Stimulated activated CD8-positive, alpha-beta memory T cell treated with anti-CD3 and anti-CD28 coated beads, Interleukin-12 subunit alpha, Interleukin-12 subunit beta, amount 100 ng/mL, for 24 hours (primary cell): ENCODE measurements at regions not wholly inside any gene's neighbourhood (a gene's known extent, or its start where the extent isn't known, plus 50 kb on each side); places are given as distances from the start of the nearest gene placed in this dataset.

Source experiments
- DNase-seq: peaks from one replicate; pipeline ENCODE4 v3.0.0-alpha.2; 2020; ENCODE audit errors: extremely low read depth

- DNase-seq, result no peak
Observed at GRCh38 chr9:89792189-89793123, 187.6 kb downstream of the GADD45G start.

GRCh38 chr9:89793124-89793495 lies 188.3 kb downstream of the GADD45G start:
- DNase-seq, result no peak

- no peak for DNase-seq
Observed at GRCh38 chr9:89793551-89793950, 188.7 kb downstream of the GADD45G start.

- DNase-seq, result no peak
Observed at GRCh38 chr9:89794918-89795317, 190.1 kb downstream of the GADD45G start.

- DNase-seq, result no peak
Observed at GRCh38 chr9:89795538-89796195, 190.9 kb downstream of the GADD45G start.

GRCh38 chr9:89796606-89797005 lies 191.8 kb downstream of the GADD45G start:
- DNase-seq, result no peak

- DNase-seq, result no peak
Observed at GRCh38 chr9:89797255-89797654, 192.4 kb downstream of the GADD45G start.

- DNase-seq, result no peak
Observed at GRCh38 chr9:89797937-89798455, 193.2 kb downstream of the GADD45G start.

GRCh38 chr9:89798547-89799120 lies 193.8 kb downstream of the GADD45G start:
- no peak for DNase-seq

GRCh38 chr9:89799221-89799620 lies 194.4 kb downstream of the GADD45G start:
- no peak for DNase-seq

GRCh38 chr9:89799766-89800165 lies 195.0 kb downstream of the GADD45G start:
- no peak for DNase-seq

- no peak for DNase-seq
Observed at GRCh38 chr9:89801341-89801740, 196.5 kb downstream of the GADD45G start.

GRCh38 chr9:89801742-89802670 lies 197.2 kb downstream of the GADD45G start:
- no peak for DNase-seq

- DNase-seq, result no peak
Observed at GRCh38 chr9:89802781-89803355, 198.1 kb downstream of the GADD45G start.

- no peak for DNase-seq
Observed at GRCh38 chr9:89803403-89803802, 198.6 kb downstream of the GADD45G start.

- no peak for DNase-seq
Observed at GRCh38 chr9:89804766-89805531, 200.1 kb downstream of the GADD45G start.

- DNase-seq, result no peak
Observed at GRCh38 chr9:89805571-89806292, 200.9 kb downstream of the GADD45G start.

- DNase-seq, result no peak
Observed at GRCh38 chr9:89806371-89807100, 201.7 kb downstream of the GADD45G start.

- no peak for DNase-seq
Observed at GRCh38 chr9:89807101-89807395, 202.2 kb downstream of the GADD45G start.
